ENCODE measurements at regions not wholly inside any gene's neighbourhood (a gene's known extent, or its start where the extent isn't known, plus 50 kb on each side); places are given as distances from the start of the nearest gene placed in this dataset.
"Not testable (repeated sequence)": the region's sequence is repeated elsewhere in the genome, so short reads cannot be mapped to it uniquely, and the experiment has no call there.

- TF ChIP-seq EZH2 (IDR thresholded peaks at IDR 0.05; ENCODE audit: borderline replicate concordance, low read length) = not testable (repeated sequence)
- TF ChIP-seq, protein P1, sequence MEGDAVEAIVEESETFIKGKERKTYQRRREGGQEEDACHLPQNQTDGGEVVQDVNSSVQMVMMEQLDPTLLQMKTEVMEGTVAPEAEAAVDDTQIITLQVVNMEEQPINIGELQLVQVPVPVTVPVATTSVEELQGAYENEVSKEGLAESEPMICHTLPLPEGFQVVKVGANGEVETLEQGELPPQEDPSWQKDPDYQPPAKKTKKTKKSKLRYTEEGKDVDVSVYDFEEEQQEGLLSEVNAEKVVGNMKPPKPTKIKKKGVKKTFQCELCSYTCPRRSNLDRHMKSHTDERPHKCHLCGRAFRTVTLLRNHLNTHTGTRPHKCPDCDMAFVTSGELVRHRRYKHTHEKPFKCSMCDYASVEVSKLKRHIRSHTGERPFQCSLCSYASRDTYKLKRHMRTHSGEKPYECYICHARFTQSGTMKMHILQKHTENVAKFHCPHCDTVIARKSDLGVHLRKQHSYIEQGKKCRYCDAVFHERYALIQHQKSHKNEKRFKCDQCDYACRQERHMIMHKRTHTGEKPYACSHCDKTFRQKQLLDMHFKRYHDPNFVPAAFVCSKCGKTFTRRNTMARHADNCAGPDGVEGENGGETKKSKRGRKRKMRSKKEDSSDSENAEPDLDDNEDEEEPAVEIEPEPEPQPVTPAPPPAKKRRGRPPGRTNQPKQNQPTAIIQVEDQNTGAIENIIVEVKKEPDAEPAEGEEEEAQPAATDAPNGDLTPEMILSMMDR (conservative IDR thresholded peaks at IDR 0.05 in 1 of 2, IDR thresholded peaks at IDR 0.05 in 1 of 2; ENCODE audit: extremely low read depth in 1 of 2, insufficient read depth in 1 of 2, low read depth in 1 of 2, low read length in 2 of 2) = not testable (repeated sequence)
Observed at GRCh38 chr17:70389232-70389757, 220.0 kb downstream of the KCNJ2 start.

All from mammary epithelial cell (primary cell).